Cortex of kidney (tissue), 1 donor: ENCODE measurements at regions not wholly inside any gene's neighbourhood (a gene's known extent, or its start where the extent isn't known, plus 50 kb on each side); places are given as distances from the start of the nearest gene placed in this dataset.
"Not testable (repeated sequence)": the region's sequence is repeated elsewhere in the genome, so short reads cannot be mapped to it uniquely, and the experiment has no call there.

Source experiments
- DNase-seq: peaks from one replicate; lab custom pipeline; 2025; lab: John Stamatoyannopoulos, UW

DNA sequence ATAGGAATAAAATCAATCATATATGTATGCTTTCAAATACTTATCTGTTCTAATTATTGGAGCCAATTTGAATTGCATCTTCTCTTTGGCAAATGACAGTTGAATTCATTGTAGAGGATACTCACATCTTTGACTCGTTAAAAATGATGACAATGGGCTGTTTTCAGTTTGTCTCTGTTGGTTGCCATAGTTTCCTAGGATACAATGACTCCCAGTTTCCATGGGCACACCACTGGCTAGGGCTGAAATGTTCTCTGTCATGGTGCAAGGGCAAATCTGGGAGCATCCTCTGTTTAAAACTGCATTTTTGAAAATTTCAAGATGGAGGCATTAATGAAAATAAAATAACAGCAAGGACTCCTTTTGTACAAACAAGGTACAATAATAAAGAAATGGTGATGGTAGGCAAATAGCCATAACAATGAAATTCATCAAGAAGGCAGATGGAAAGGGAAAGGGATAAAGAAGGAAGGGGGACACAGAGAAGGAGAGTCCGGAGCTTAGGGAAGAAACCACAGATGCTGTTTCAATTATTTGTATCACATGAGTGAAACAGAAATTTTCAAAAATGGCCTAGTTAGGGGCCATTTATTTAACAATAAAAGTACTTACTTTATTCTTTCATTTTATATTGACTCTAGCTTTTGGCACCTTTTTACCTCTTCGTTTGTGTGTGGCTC lies 378.8 kb upstream of the SEMA6A start:
- DNase-seq, result no peak

DNA sequence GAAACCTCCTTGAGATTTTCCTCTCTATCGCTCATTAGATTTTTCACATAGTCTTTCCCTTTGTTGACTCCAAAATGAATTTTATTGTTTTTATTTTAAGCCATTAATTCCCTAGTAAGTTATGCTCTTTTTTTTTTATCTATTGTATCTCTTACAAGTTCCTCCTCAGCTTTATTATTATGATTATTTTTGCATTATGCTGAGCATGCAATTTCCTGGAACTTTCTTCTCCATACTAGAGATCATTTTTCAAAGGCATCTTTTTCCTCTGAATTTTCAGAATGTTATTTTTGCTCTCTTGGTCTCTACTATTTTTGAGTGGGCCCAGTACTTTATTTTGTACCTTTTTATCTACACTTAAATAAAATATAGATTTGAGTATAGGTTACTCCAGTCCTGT lies 376.6 kb upstream of the SEMA6A start:
- DNase-seq, result no peak

DNA sequence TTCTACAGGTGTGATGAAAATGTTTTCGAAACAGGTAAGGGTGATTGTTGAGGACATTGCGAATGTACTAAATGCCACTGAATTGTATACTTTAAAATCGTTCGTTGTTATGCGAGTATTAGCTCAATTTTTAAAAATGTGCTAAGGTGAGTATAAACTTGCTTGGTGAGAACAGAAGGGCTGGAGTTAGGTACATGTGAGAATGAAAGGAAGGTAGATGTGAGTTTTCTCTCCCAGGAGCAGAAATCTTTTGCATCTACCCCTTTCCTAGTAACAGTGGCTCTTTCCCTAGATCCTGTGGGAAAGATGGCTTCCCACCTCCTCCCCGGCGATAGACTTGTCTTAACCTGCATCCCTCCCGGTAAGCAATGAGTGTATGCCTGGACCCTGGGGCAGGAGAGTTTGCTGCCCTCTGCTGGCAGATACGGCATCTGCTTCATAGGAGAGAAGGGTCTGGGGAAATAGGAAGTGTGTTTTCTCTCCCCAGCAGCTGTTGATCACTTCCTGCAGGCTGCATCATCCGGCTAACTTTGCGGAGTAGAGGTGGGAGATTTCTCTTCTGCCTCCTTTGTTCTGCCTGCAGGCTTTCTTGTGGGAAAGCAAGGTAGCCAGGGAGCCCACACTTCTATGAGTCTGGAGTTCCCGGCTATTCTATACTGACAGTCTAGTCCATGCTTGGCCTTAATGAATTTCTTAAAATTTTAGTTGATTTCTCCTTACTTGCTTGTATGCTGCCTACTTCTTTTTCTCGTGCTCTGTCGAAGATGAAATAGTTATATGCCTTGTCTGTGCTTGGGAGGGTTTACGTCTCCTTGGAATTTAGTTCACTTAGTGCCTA lies 373.3 kb upstream of the SEMA6A start:
- no peak for DNase-seq

DNA sequence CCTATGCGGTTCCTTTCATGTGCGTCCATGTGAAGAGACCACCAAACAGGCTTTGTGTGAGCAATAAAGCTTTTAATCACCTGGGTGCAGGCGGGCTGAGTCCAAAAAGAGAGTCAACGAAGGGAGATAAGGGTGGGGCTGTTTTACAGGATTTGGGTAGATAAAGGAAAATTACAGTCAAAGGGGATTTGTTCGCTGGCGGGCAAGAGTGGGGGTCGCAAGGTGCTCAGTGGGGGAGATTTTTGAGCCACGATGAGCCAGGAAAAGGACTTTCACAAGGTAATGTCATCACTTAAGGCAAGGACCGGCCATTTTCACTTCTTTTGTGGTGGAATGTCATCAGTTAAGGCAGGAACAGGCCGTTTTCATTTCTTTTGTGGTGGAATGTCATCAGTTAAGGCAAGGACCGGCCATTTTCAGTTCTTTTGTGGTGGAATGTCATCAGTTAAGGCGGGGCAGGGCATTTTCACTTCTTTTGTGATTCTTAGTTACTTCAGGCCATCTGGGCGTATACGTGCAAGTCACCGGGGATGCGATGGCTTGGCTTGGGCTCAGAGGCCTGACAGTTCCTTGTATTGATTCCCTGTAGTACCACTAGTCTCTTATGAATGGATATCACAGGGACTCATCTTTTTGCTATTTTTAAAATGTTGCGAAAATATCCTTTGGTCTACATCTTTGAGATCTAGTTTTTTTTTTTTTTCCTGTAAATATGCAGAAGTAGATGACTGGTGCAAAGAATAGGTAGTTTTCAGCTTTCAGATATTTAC lies 371.2 kb upstream of the SEMA6A start:
- DNase-seq, result not testable (repeated sequence)

DNA sequence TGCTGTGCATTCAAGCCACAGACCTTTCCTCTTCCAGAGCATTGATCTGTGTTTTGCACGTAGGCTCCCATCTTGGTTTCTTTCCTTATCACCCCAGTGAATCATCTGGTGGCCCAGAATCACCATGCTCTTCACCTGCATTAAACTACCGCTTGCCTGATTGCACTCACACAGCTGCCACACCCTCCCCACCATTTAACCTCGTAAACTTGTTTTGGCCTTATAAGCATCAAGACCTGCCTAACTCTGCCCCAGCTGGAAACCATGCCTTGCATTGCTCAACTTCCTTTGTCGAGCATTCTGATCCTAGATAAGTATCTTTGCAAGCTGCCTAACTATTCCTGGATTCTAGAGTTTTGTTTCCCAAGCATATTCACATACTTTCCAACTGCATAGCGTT lies 369.6 kb upstream of the SEMA6A start:
- DNase-seq, result no peak

DNA sequence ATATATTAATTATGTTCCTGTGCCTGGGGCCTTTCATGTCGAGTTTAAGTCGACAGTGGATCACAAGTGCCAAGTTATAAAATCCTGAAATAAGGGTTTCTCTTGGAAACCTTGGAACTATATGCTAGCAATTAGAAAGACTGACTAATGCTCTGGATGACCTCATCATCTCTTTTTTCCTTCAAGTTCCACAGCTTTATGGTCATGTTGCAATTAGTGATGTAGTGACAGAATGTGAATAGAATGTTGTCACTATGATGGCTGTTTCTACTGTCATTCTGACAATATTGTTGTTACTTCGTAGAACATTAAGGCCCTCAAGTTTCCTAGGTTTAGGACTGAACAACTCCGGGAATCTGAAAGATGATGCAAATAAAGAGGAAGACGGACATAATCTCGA lies 368.0 kb upstream of the SEMA6A start:
- no peak for DNase-seq

DNA sequence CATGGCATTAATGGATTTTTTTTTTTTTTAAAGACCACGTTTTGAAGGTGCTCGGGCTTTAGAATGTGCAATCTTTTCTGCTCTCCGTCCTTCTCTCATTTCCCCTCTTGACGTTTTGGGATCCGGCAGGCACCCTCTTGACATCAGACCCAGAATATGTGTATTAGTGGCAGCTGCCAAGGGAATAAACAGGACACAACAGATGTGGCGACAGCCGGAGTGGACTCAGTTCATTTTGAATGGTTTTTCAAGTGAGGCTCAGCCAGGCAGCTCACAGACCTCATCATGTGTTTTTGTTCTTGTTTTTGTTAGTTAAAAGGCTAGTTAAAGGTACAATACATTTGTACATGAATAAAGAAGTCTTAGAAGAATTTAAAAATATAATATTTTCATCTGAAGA lies 365.0 kb upstream of the SEMA6A start:
- no peak for DNase-seq

DNA sequence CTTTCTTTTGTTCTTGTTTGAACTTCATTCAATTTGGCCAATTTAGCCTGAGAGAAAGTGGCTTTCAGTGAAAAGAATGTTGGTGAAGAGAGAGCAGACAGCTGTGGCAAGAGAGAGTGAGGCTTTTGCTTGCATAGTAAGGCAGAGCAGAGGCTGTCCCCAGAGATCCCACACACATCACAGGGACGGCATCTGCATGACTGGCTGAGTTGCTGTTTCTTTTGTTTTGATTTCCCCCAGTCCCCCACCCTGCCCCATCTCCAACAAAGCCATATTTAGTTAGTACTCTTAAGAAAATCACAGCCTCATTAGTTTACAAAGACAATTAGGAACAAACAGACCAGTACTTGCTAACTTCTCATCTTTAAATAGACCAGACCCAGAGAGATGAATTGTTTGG lies 363.9 kb upstream of the SEMA6A start:
- no peak for DNase-seq

DNA sequence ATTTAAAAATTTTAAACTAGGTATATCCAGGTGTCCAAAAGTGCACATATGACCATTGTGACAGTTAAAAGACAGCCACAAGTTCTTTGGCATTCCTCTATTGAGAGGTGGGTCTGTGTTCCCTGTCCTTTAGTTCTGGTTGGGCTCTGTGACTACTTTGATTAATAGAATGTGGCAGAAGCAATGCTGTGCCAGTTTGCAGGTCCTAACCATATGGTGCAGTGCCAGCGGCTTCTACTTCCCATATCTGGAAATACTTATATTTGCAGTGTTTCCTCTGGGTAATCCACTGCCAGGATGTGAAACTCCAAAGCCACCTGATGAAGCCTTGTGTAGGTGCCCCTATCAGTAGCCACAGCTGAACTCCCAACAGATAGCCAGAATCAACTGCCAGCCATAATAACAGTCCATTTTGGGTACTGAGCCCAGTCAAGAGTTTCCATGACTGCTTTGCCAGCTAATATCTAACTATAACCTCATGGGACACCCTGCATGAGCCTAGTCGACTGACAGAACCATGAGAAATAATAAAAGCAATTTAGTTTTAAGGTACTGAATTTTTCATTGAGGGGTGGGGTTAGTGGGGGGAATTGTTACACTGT lies 361.0 kb upstream of the SEMA6A start:
- no peak for DNase-seq

DNA sequence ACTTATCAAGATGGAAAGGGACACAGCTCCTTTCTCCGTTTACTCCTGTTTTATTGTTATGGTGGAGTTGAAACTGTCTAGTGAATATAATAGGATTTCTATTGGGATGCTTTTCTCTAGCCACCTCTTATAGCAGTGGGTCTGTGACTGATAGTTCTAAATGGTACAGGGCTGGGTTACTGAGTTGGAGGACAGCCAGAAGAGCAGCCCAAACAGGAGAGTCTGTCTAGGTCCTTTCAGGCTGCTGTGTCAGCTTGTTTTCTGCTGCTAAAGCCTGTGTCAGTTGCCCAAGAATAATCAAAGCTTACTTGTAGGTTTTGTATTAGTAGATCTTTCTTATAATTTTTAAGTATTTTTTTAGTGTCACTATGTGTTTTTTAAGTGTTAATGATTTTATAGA lies 356.0 kb upstream of the SEMA6A start:
- no peak for DNase-seq

DNA sequence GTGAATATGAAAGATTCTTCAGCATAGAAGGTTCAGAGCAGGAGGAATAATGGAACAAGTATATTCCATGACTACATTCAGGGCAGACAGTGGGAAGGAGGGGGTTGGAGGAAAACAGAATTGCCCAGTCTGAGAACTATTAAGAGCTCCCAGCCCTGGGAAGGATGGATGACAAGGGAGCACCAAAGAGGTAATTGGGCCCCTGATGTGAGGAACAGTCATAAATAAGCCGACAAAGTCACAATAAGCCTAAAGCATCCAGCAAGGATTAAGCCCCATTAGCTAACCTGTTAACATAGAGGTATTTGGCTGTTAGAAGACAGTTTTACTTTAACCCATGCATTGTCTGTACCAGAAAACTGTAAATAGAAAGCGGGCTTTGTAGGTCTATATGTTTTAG lies 348.7 kb upstream of the SEMA6A start:
- no peak for DNase-seq

DNA sequence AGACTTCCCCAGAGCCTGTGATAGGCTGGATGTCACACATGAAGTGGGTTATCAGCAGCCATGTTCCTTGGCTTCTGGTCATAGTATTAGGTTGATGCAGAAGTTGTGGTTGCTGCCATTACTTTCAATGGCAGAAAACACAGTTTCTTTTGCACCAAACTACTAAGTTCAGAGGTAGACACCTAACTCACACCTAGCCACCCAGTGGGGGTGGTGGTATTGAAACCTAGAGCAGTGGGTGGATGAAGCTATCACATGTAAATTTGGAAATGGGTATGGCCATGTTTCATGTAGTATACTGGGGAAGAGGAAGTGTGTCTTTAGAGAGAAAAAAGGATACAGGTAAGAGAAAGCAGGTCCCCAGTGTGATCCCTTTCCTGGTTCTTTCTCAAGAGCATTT lies 347.9 kb upstream of the SEMA6A start:
- DNase-seq, result no peak

DNA sequence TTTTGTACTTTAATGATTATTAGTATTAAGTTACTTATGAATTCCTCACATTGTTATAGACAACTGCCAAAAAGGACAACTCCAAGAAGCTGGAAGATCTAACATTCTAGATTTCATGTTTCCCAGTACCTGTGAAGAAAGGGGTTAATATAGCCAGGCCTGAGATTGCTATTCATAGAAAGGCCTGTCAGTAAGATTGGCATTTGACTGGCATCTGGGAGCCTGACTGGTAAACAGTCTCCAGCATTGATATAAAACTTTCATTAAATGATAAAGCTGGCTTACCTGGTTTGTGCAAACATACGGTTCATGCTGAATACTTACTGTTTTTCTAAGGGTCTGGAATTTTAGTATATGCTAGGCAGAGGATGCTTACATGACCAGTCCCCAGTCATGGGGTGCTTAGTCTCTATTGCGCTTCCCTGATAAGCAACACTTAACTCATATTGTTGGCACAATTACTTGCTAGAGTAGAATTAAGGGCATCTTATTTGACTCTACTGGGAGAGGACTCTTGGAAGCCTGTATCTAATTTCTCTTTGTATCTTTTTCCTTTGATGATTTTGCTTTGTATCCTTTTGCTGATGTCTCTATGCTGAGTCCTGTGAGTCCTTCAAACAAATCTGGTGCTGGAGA lies 340.4 kb upstream of the SEMA6A start:
- no peak for DNase-seq

DNA sequence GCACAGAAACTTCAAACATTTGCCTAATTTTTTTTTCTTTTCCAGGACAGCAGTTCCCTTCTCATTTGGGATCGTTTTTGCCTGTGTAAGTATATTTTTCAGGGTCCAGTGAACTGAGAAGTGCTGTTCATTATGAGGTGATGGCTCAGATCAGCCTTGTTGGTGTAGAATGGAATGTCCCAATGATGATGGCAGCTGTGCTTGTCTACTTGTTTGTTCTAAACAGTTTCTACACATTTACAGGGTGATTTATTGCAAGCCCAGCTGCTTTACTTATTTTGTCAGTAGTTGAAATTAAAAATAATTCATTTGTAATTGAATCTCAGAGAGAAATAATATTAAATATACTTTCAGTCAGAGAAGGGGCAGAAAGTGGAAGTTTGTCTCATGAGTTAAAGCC lies 337.6 kb upstream of the SEMA6A start:
- no peak for DNase-seq

DNA sequence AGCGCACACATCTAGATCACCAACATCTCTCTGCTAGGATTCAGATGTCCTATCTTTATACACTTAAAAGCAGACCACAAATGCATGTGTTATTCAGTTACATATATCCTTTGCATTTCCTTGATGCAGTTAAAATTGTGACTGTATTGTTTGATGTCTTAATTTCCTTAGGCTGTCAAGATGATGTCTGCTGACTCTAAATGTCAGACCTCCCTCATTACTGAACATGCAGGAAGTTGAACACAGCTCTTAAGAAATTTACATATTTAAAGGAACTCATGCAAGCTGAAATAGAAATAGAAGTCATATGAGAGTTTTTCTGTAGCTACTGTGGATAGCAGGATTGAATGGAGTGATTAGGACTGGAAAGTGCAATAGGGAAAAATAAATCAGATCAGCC lies 336.5 kb upstream of the SEMA6A start:
- DNase-seq, result no peak

DNA sequence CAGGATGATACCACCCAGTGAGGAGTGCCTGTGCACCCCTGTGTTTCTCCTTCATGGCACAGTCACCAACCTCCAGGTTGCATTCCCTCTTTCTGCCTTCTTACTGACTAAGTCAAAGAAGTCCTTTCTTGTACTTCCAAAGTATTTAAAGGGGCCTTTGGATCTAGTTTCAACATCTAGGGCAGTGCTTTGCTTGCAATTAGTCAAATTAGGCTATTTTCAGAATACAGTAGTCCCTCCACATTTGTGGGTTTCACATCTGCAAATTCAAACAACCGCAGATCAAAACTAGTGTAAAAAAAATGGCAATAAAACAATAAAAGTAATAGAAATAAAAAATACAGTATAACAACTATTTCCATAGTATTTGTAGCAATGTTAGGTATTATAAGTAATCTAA lies 333.9 kb upstream of the SEMA6A start:
- no peak for DNase-seq

DNA sequence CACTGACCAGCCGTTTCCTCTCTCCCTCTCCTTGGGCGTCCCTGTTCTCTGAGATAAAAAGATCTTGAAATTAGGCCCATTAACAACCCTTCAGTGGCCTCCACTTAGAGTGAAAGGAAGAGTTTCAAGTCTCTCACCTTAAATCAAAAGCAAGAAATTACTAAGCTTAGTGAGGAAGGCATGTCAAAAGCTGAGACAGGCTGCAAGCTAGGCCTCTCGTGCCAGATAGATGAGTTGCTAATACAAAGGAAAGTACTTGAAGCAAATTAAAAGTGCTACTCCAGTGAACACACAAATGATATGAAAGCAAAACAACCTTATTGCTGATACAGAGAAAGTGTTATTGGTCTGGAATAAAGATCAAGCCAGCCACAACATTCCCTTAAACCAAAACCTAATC lies 331.3 kb upstream of the SEMA6A start:
- DNase-seq, result no peak

DNA sequence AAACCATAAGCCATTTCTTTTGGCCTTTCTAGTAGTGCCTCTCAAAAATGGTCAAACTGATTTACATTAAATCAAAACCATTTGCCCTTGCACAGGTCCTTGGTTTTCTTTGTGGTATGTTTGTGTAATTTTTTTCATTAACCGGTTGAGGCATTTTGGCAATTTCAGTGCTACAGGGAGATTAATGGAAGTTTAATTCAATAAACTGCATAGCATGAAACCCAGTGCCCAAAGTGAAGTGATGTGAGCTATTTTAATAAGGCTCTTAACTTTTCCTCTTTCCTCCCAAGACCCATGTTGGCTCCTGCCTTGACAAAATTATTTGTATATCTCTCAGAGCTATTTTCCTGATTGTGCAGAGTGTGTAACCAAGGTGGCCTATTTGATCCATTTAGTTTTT lies 326.2 kb upstream of the SEMA6A start:
- DNase-seq, result no peak

DNA sequence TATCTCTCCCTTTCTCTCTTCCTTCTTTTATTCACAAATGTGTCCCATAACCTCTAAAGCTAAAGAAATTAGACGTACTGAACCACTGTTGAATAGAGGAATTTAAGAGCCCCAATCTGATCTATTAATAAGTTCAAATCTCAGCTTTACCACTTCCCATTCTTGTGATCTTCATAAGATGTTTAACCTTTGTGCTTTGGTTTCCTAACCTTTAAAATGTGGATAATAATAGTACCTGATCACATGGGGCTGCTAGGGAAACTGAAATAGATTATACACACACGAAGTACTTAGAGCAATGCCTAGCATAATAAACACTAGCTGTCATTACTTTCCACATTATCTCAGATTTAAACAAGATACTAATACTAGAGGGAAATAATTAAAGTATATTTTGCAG lies 324.3 kb upstream of the SEMA6A start:
- no peak for DNase-seq

DNA sequence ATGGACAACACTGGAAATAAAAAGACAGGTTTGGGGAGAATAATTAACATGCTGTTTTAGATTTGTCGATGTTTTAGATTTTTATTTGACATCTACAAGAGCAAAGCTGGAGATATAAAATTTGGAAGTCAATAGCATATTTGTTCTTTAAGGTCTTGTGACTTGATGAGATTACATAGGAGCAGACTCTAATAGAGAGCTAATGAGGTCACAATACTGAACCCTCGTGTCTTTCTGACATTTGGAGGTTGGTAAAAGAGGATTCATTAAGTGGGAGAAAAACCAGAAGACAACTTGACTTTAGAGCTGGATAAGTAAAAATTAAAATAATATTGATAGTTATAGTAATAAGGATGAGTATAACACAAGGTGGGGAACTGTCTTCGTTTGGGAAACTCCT lies 322.7 kb upstream of the SEMA6A start:
- no peak for DNase-seq

DNA sequence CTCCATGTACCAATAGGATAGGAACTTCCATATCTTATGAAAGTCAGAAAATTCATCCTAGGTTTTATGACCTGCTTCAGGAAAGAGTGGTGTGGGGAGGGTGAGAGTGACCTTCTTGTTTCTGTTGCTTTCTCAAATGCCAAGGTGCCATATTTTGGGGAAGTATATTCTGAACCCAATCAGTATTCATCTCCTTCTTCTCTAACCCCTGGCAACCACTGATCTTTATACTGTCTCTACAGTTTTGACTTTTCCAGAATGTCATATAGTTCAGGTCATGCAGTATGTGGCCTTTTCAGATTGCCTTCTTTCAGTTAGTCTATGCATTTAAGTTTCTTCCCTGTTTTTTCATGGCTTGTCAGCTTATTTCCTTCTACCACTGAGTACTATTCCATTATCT lies 321.4 kb upstream of the SEMA6A start:
- no peak for DNase-seq

DNA sequence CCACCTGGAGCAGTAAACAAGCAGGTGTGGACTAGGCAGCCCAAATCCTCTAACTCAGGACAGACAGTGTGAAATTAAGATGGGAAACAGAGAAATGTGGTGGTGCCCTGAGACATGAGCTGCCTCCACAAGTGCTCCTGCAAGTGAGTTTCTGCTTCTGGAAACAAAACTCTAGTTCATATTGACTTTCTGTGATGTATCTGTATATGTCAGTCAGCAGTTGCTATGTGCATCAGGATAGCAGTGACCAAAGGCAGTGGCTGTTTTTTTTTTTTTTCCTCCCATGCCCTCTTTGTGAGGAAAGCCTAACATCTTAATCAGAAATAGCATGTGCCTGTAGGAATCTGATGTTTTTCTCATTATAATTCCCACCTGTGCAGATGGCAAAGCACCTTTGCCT lies 318.4 kb upstream of the SEMA6A start:
- no peak for DNase-seq
